Stimulated activated CD8-positive, alpha-beta memory T cell treated with anti-CD3 and anti-CD28 coated beads, Interleukin-2, amount 100 ng/mL, for 1 hour (primary cell): ENCODE measurements at regions not wholly inside any gene's neighbourhood (a gene's known extent, or its start where the extent isn't known, plus 50 kb on each side); places are given as distances from the start of the nearest gene placed in this dataset.

ENCODE experiments used
- DNase-seq, 2 donors: peaks; one replicate each; pipeline ENCODE4 v3.0.0-alpha.2; 2020; ENCODE audit warnings: low read depth in 2 of 2

GRCh38 chr2:198351647-198352046, 547.3 kb downstream of the PLCL1 start:
- no peak for DNase-seq

- DNase-seq = no peak
These were observed 543.6 kb downstream of the PLCL1 start for GRCh38 chr2:198347946-198348345.

- DNase-seq = no peak
These were observed 543.0 kb downstream of the PLCL1 start for GRCh38 chr2:198347349-198347748.

- DNase-seq = no peak
These were observed 539.1 kb downstream of the PLCL1 start for GRCh38 chr2:198343471-198343870.

GRCh38 chr2:198340846-198341245, 536.5 kb downstream of the PLCL1 start:
- no peak for DNase-seq

- DNase-seq = no peak
These were observed 534.7 kb downstream of the PLCL1 start for GRCh38 chr2:198339116-198339515.

- no peak for DNase-seq
These were observed 533.0 kb downstream of the PLCL1 start for GRCh38 chr2:198337368-198337767.

GRCh38 chr2:198328454-198328853, 524.1 kb downstream of the PLCL1 start:
- DNase-seq = no peak

GRCh38 chr2:198327526-198327925, 523.1 kb downstream of the PLCL1 start:
- DNase-seq = no peak

- no peak for DNase-seq
These were observed 522.0 kb downstream of the PLCL1 start for GRCh38 chr2:198326431-198326830.

GRCh38 chr2:198325359-198325758, 521.0 kb downstream of the PLCL1 start:
- no peak for DNase-seq

- no peak for DNase-seq
These were observed 519.7 kb downstream of the PLCL1 start for GRCh38 chr2:198324071-198324470.

GRCh38 chr2:198322275-198322674, 517.9 kb downstream of the PLCL1 start:
- no peak for DNase-seq

GRCh38 chr2:198321522-198322088, 517.2 kb downstream of the PLCL1 start:
- no peak for DNase-seq

GRCh38 chr2:198316852-198317396, 512.5 kb downstream of the PLCL1 start:
- DNase-seq = no peak

GRCh38 chr2:198315791-198316630, 511.6 kb downstream of the PLCL1 start:
- no peak for DNase-seq

GRCh38 chr2:198314559-198315153, 510.3 kb downstream of the PLCL1 start:
- DNase-seq = no peak

GRCh38 chr2:198312596-198313483, 508.4 kb downstream of the PLCL1 start:
- DNase-seq = no peak

GRCh38 chr2:198311020-198311419, 506.6 kb downstream of the PLCL1 start:
- DNase-seq = no peak

- peak; percentile 4 to 24 for DNase-seq
These were observed 505.4 kb downstream of the PLCL1 start for GRCh38 chr2:198309673-198310280.

- no peak for DNase-seq
These were observed 504.7 kb downstream of the PLCL1 start for GRCh38 chr2:198309081-198309480.
